ENCODE measurements at regions not wholly inside any gene's neighbourhood (a gene's known extent, or its start where the extent isn't known, plus 50 kb on each side); places are given as distances from the start of the nearest gene placed in this dataset.

- FAIRE-seq (no peak), DNase-seq (ENCODE audit: extremely low spot score, insufficient read length, low read depth) (no peak)
Measured at GRCh38 chr9:7368410-7369292, 430.9 kb downstream of the DMAC1 start.

- DNase-seq (ENCODE audit: extremely low spot score, insufficient read length, low read depth) (no peak), FAIRE-seq (no peak)
Measured at GRCh38 chr9:7367726-7368125, 431.9 kb downstream of the DMAC1 start.

- no peak for DNase-seq (ENCODE audit: extremely low spot score, insufficient read length, low read depth)
- no peak for FAIRE-seq
Measured at GRCh38 chr9:7366121-7366520, 433.5 kb downstream of the DMAC1 start.

- DNase-seq (ENCODE audit: extremely low spot score, insufficient read length, low read depth) (no peak), FAIRE-seq (peak; percentile 41)
Measured at GRCh38 chr9:7363777-7364477, 435.7 kb downstream of the DMAC1 start.

GRCh38 chr9:7360513-7360912 lies 439.1 kb downstream of the DMAC1 start:
- DNase-seq (ENCODE audit: extremely low spot score, insufficient read length, low read depth) = no peak
- FAIRE-seq = no peak

- no peak for FAIRE-seq
- DNase-seq (ENCODE audit: extremely low spot score, insufficient read length, low read depth) = no peak
Measured at GRCh38 chr9:7358876-7359275, 440.7 kb downstream of the DMAC1 start.

GRCh38 chr9:7354704-7355103 lies 444.9 kb downstream of the DMAC1 start:
- DNase-seq (ENCODE audit: extremely low spot score, insufficient read length, low read depth) = no peak
- no peak for FAIRE-seq

- no peak for DNase-seq (ENCODE audit: extremely low spot score, insufficient read length, low read depth)
- FAIRE-seq = no peak
Measured at GRCh38 chr9:7348692-7349091, 450.9 kb downstream of the DMAC1 start.

- no peak for FAIRE-seq
- DNase-seq (ENCODE audit: extremely low spot score, insufficient read length, low read depth) = no peak
Measured at GRCh38 chr9:7347556-7347955, 452.0 kb downstream of the DMAC1 start.

GRCh38 chr9:7346144-7346543 lies 453.4 kb downstream of the DMAC1 start:
- DNase-seq (ENCODE audit: extremely low spot score, insufficient read length, low read depth) (no peak), FAIRE-seq (no peak)

GRCh38 chr9:7342736-7343135 lies 456.8 kb downstream of the DMAC1 start:
- peak; percentile 66 for FAIRE-seq
- DNase-seq (ENCODE audit: extremely low spot score, insufficient read length, low read depth) = no peak

GRCh38 chr9:7342229-7342628 lies 457.3 kb downstream of the DMAC1 start:
- DNase-seq (ENCODE audit: extremely low spot score, insufficient read length, low read depth) = no peak
- peak; percentile 91 for FAIRE-seq

GRCh38 chr9:7341571-7341970 lies 458.0 kb downstream of the DMAC1 start:
- FAIRE-seq = peak; percentile 76

GRCh38 chr9:7340451-7340850 lies 459.1 kb downstream of the DMAC1 start:
- peak; percentile 56 for FAIRE-seq
- no peak for DNase-seq (ENCODE audit: extremely low spot score, insufficient read length, low read depth)

More at GRCh38 chr9:7341571-7341970, 458.0 kb downstream of the DMAC1 start:
- DNase-seq (ENCODE audit: extremely low spot score, insufficient read length, low read depth) = no peak

- FAIRE-seq (no peak), DNase-seq (ENCODE audit: extremely low spot score, insufficient read length, low read depth) (no peak)
Measured at GRCh38 chr9:7338586-7339281, 460.8 kb downstream of the DMAC1 start.

GRCh38 chr9:7336356-7337065 lies 463.1 kb downstream of the DMAC1 start:
- FAIRE-seq (no peak), DNase-seq (ENCODE audit: extremely low spot score, insufficient read length, low read depth) (no peak)

GRCh38 chr9:7333719-7334118 lies 465.9 kb downstream of the DMAC1 start:
- no peak for DNase-seq (ENCODE audit: extremely low spot score, insufficient read length, low read depth)
- FAIRE-seq = no peak

- DNase-seq (ENCODE audit: extremely low spot score, insufficient read length, low read depth) = no peak
- no peak for FAIRE-seq
Measured at GRCh38 chr9:7332780-7333179, 466.8 kb downstream of the DMAC1 start.

GRCh38 chr9:7328453-7328852 lies 471.1 kb downstream of the DMAC1 start:
- FAIRE-seq (no peak), DNase-seq (ENCODE audit: extremely low spot score, insufficient read length, low read depth) (no peak)

GRCh38 chr9:7325995-7326394 lies 473.6 kb downstream of the DMAC1 start:
- FAIRE-seq = no peak
- DNase-seq (ENCODE audit: extremely low spot score, insufficient read length, low read depth) = no peak
